ENCODE measurements at regions not wholly inside any gene's neighbourhood (a gene's known extent, or its start where the extent isn't known, plus 50 kb on each side); places are given as distances from the start of the nearest gene placed in this dataset.

DNA sequence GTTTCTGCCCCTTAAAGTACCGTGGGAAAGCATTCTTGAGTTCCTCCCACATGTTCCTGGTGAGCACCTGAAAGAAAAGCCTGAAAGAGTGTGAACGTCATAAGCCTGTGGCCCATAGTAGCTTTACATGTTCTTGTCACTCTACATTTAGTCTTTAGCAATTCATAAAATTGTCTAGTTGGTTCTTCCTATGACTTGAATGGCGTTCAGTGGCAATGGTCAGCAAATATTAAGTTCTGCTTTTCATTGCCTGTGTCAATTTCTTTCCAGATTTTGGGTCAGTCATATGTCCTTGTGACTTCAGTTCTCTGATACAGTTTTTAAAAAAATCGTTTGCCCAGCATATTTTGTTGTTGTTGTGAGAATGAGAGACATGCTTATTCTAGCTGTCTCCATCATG, 650.0 kb upstream of the BOD1L1 start:
- TF ChIP-seq ZNF274 (IDR thresholded peaks at IDR 0.05; ENCODE audit: low read depth, low read length) (no peak), YY1 (IDR thresholded peaks at IDR 0.05; ENCODE audit: insufficient read depth, insufficient read length) (no peak)

Measured in NT2/D1 (cell line).